IMR-90 (cell line): ENCODE measurements at regions not wholly inside any gene's neighbourhood (a gene's known extent, or its start where the extent isn't known, plus 50 kb on each side); places are given as distances from the start of the nearest gene placed in this dataset.

Source experiments
- ATAC-seq: fragments of 200-7000 bp; cut with Tn5 transposase; 2 replicates; pipeline ENCODE4 v1.9.1; 2020; ENCODE audit warnings: low read depth, mild to moderate bottlenecking, moderate library complexity
- BruUV-seq: library from RNA; stranded (reverse); fragments of 400-500 nt; replicated peaks from 2 replicates; lab custom pipeline; 2021; lab: Mats Ljungman, UMichigan
- CTCF ChIA-PET: fragments of 300-600 bp; formaldehyde crosslinking; extraction: SDS; loops from one replicate; lab custom pipeline; 2021; ENCODE audit warnings: antibody characterized with exemption; lab: Yijun Ruan, JAX
- POLR2A ChIA-PET: fragments of 300-600 bp; sonication (Branson Sonifier 250); formaldehyde crosslinking; loops from one replicate; lab custom pipeline; 2022; ENCODE audit warnings: antibody characterized with exemption; ENCODE audit not compliant: unreplicated experiment; lab: Charles Lee
- DNase-seq: peaks from one replicate; pipeline ENCODE4 v3.0.0; 2013
- H2AFZ ChIP-seq: replicated peaks from 2 replicates; pipeline ENCODE3; 2013; ENCODE audit warnings: low read length, mild to moderate bottlenecking; ENCODE audit not compliant: poor library complexity
- H2AK5ac ChIP-seq: 2 replicates; pipeline ENCODE4 v1.6.1; 2013; ENCODE audit warnings: low read depth, low read length, inconsistent platforms
- H2AK9ac ChIP-seq: replicated peaks from 2 replicates; pipeline ENCODE3; 2013; ENCODE audit warnings: mild to moderate bottlenecking, low read depth, low read length, moderate library complexity; ENCODE audit not compliant: poor library complexity
- H2BK120ac ChIP-seq: 2 replicates; pipeline ENCODE4 v1.6.1; 2013; ENCODE audit warnings: low read depth, low read length, inconsistent platforms
- H2BK15ac ChIP-seq: 3 replicates; pipeline ENCODE4 v1.6.1; 2013; ENCODE audit warnings: low read depth, low read length, inconsistent platforms
- H2BK20ac ChIP-seq: 2 replicates; pipeline ENCODE4 v1.6.1; 2013; ENCODE audit warnings: low read depth, mild to moderate bottlenecking, inconsistent platforms, low read length, moderate library complexity
- H2BK5ac ChIP-seq: 2 replicates; pipeline ENCODE4 v1.6.1; 2013; ENCODE audit warnings: mild to moderate bottlenecking, low read depth, low read length, inconsistent platforms; ENCODE audit not compliant: poor library complexity, severe bottlenecking
- H3K14ac ChIP-seq: replicated peaks from 2 replicates; pipeline ENCODE4 v1.6.1; 2013; ENCODE audit warnings: low read depth, low read length, inconsistent platforms
- H3K18ac ChIP-seq: 2 replicates; pipeline ENCODE4 v1.6.1; 2013; ENCODE audit warnings: low read depth, low read length, control low read depth
- H3K23ac ChIP-seq: 2 replicates; pipeline ENCODE4 v1.6.1; 2013; ENCODE audit warnings: low read depth, low read length, inconsistent platforms
- H3K27ac ChIP-seq: 2 replicates; pipeline ENCODE4 v1.5.1; 2013; ENCODE audit warnings: mild to moderate bottlenecking, control low read depth, low read length; ENCODE audit not compliant: insufficient read depth
- H3K27me3 ChIP-seq: 2 replicates; pipeline ENCODE4 v1.6.1; 2013; ENCODE audit warnings: low read length; ENCODE audit not compliant: control insufficient read depth, insufficient read depth
- H3K36me3 ChIP-seq: 2 replicates; pipeline ENCODE4 v1.6.1; 2013; ENCODE audit warnings: low read length, mixed read lengths; ENCODE audit not compliant: control insufficient read depth, insufficient read depth
- H3K4ac ChIP-seq: 2 replicates; pipeline ENCODE4 v1.6.1; 2013; ENCODE audit warnings: low read depth, low read length, inconsistent platforms
- H3K4me1 ChIP-seq: 2 replicates; pipeline ENCODE4 v1.6.1; 2013; ENCODE audit warnings: low read length, mixed read lengths; ENCODE audit not compliant: control insufficient read depth, insufficient read depth
- H3K4me2 ChIP-seq: 2 replicates; pipeline ENCODE4 v1.6.1; 2013; ENCODE audit warnings: low read depth, mild to moderate bottlenecking, control low read depth, low read length, moderate library complexity
- H3K4me3 ChIP-seq: 2 replicates; pipeline ENCODE4 v1.5.1; 2013; ENCODE audit warnings: low read depth, mild to moderate bottlenecking, control low read depth, low read length, moderate library complexity; ENCODE audit not compliant: insufficient read depth
- H3K56ac ChIP-seq: 2 replicates; pipeline ENCODE4 v1.6.1; 2013; ENCODE audit warnings: low read length, inconsistent platforms; ENCODE audit not compliant: insufficient read depth; ENCODE audit errors: extremely low read depth
- H3K79me1 ChIP-seq, 2 experiments: 2 replicates each; pipeline ENCODE4 v1.6.1; 2013; ENCODE audit warnings: low read length in 2 of 2, inconsistent platforms in 1 of 2, low read depth in 1 of 2
- H3K9ac ChIP-seq: 2 replicates; pipeline ENCODE4 v1.6.1; 2013; ENCODE audit warnings: low read depth, low read length, control low read depth
- H3K9me1 ChIP-seq: 2 replicates; pipeline ENCODE4 v1.6.1; 2013; ENCODE audit warnings: low read length, inconsistent platforms; ENCODE audit not compliant: insufficient read depth
- H3K9me3 ChIP-seq: 2 replicates; pipeline ENCODE4 v1.6.1; 2013; ENCODE audit warnings: low read length; ENCODE audit not compliant: control insufficient read depth, insufficient read depth
- H4K20me1 ChIP-seq: 2 replicates; pipeline ENCODE4 v1.6.1; 2013; ENCODE audit warnings: low read length, inconsistent platforms; ENCODE audit not compliant: insufficient read depth
- H4K5ac ChIP-seq: 2 replicates; pipeline ENCODE4 v1.6.1; 2013; ENCODE audit warnings: mild to moderate bottlenecking, low read depth, low read length, control low read depth
- H4K8ac ChIP-seq, 2 experiments: 2 replicates each; pipeline ENCODE4 v1.6.1; 2013; ENCODE audit warnings: low read depth in 2 of 2, low read length in 2 of 2, control low read depth in 1 of 2, inconsistent platforms in 1 of 2
- H4K91ac ChIP-seq: 2 replicates; pipeline ENCODE4 v1.6.1; 2013; ENCODE audit warnings: low read depth, low read length, inconsistent platforms; ENCODE audit not compliant: insufficient read depth
- BHLHE40 ChIP-seq: fragments of 150-350 bp; IDR thresholded peaks from 2 replicates; pipeline ENCODE4 v1.6.1; 2016; ENCODE audit warnings: mild to moderate bottlenecking, low read depth, low read length
- CEBPB ChIP-seq: IDR thresholded peaks from 2 replicates; pipeline ENCODE4 v1.6.1; 2012; ENCODE audit warnings: low read depth, low read length, improper control_type of control experiment
- CHD1 ChIP-seq: IDR thresholded peaks from 2 replicates; pipeline ENCODE4 v1.6.1; 2012; ENCODE audit warnings: low read depth, low read length, improper control_type of control experiment
- ELK1 ChIP-seq: fragments of 150-350 bp; IDR thresholded peaks from 2 replicates; pipeline ENCODE4 v1.6.1; 2016; ENCODE audit warnings: low read depth, mild to moderate bottlenecking, low read length, moderate library complexity, borderline replicate concordance
- FOS ChIP-seq: fragments of 150-350 bp; IDR thresholded peaks from 2 replicates; pipeline ENCODE4 v1.6.1; 2016; ENCODE audit warnings: low read depth, low read length
- MAFK ChIP-seq: IDR thresholded peaks from 2 replicates; pipeline ENCODE4 v1.6.1; 2012; ENCODE audit warnings: low read depth, low read length, improper control_type of control experiment
- MAZ ChIP-seq: IDR thresholded peaks from 2 replicates; pipeline ENCODE4 v1.6.1; 2012; ENCODE audit warnings: low read depth, mild to moderate bottlenecking, low read length, improper control_type of control experiment, moderate library complexity, borderline replicate concordance
- MXI1 ChIP-seq: IDR thresholded peaks from 2 replicates; pipeline ENCODE4 v1.6.1; 2012; ENCODE audit warnings: low read depth, mild to moderate bottlenecking, low read length, moderate library complexity, borderline replicate concordance
- NFE2L2 ChIP-seq: fragments of 150-350 bp; IDR thresholded peaks from 2 replicates; pipeline ENCODE4 v1.6.1; 2016; ENCODE audit warnings: low read depth, mild to moderate bottlenecking, low read length
- POLR2A ChIP-seq: IDR thresholded peaks from 2 replicates; pipeline ENCODE4 v1.6.1; 2012; ENCODE audit warnings: mild to moderate bottlenecking, low read depth, low read length
- RAD21 ChIP-seq: IDR thresholded peaks from 2 replicates; pipeline ENCODE4 v1.6.1; 2012; ENCODE audit warnings: low read length, improper control_type of control experiment
- RCOR1 ChIP-seq: IDR thresholded peaks from 2 replicates; pipeline ENCODE4 v1.6.1; 2012; ENCODE audit warnings: mild to moderate bottlenecking, low read length, improper control_type of control experiment; ENCODE audit not compliant: insufficient replicate concordance
- RFX5 ChIP-seq: IDR thresholded peaks from 2 replicates; pipeline ENCODE4 v1.8.0; 2012; ENCODE audit warnings: low read depth, mild to moderate bottlenecking, low read length, moderate library complexity
- SMC3 ChIP-seq: fragments of 150-350 bp; IDR thresholded peaks from 2 replicates; pipeline ENCODE4 v1.6.1; 2016; ENCODE audit warnings: low read depth, mild to moderate bottlenecking, antibody characterized with exemption, low read length, moderate library complexity
- WGBS, 2 experiments: methylation state at CpG; one replicate each; pipeline versions ENCODE4 v1.1.5 to v1.1.7; 2013; ENCODE audit warnings: missing lambda C conversion rate in 2 of 2; ENCODE audit not compliant: insufficient read length in 1 of 2; ENCODE audit errors: extremely low coverage in 2 of 2; 5-methylcytosine and 5-hydroxymethylcytosine counted together
- dilution Hi-C: fragments of 300-500 bp; cut with HindIII; formaldehyde crosslinking; loops from one replicate; pipeline ENCODE4 v1.14.3; 2018; ENCODE audit warnings: low sequenced_read_pairs; ENCODE audit not compliant: unreplicated experiment
- in situ Hi-C: fragments of 300-500 bp; cut with MboI; formaldehyde crosslinking; loops from 3 replicates; pipeline ENCODE4 v1.14.3; 2019; ENCODE audit warnings: low sequenced_read_pairs, inconsistent platforms, mixed read lengths
- intact Hi-C: fragments of 100-400 bp; cut with micrococcal nuclease; formaldehyde crosslinking; loops from 2 replicates; pipeline ENCODE4 v1.10.0; 2022
- TF ChIP-seq, protein P1 (sequence below): conservative IDR thresholded peaks from 2 replicates; pipeline ENCODE4 v1.5.1; 2012; ENCODE audit warnings: mild to moderate bottlenecking, low read depth, low read length, improper control_type of control experiment
- TF ChIP-seq, protein P2 (sequence below): fragments of 150-350 bp; IDR thresholded peaks from 2 replicates; pipeline ENCODE4 v1.6.1; 2017; ENCODE audit warnings: mild to moderate bottlenecking, antibody characterized with exemption, low read length, low read depth

DNA sequence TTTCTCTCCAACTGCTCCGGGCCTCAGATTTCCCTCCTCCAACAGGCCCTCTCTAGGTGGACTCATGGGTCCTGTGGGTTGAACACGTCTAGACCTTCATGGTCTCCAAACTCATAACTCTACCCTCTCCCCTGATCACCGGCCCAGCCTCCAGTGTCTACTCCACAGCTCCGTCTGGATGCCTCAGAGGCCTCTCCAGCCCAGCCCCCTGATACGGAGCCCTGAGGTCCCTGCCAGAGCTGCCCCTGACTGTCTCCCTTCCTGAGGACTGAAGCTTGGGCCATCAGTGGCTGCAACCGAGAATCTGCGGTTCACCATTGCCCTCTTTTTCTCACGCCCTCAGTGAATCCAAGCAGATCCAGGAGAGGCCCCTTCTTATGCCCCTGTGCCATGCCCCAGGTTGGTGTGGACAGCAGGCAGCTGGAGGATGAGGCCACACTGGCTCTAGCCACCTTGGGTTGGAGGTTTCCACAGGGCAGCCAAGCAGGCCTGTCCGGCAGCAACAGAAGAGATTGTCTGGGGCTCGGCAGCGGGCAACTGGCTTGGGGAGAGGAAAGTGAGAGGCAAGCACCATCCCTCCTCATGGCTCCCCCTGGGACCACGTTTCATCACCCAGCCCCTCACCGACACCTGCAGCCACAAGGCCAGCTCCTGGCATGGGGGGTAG is 104.6 kb upstream of the FGF3 start:
- no peak overlapping the region for H4K91ac ChIP-seq
- H2AFZ ChIP-seq: no peak overlapping the region
- dilution Hi-C loops (loop anchor here (25.0 kb wide), 1 partner anchor 239 kb away; no protein-coding TSS in a partner anchor), intact Hi-C loops (no loop called here), in situ Hi-C loops (no loop called here)
- BruUV-seq: no TSS peak
- no peak overlapping the region for H2BK15ac ChIP-seq
- H2BK20ac ChIP-seq: no peak overlapping the region
- no peak for DNase-seq
- H2AK9ac ChIP-seq: no peak overlapping the region
- peaks cover 5% of the 10 kb centered on the region; the same call in 1 of the 2 replicates for H3K9me1 ChIP-seq
- no peaks in the 10 kb centered on the region for H3K36me3 ChIP-seq
- H3K4ac ChIP-seq: peak overlapping the region; percentile 18; the same call in 1 of the 2 replicates
- no peaks in the 10 kb centered on the region for H3K79me1 ChIP-seq
- no peak overlapping the region for H2AK5ac ChIP-seq
- no peak overlapping the region for H3K23ac ChIP-seq
- no peak overlapping the region for H3K56ac ChIP-seq
- no peak overlapping the region for H3K4me3 ChIP-seq
- TF ChIP-seq FOS (no peak), SMC3 (no peak), RCOR1 (no peak), RAD21 (no peak), CEBPB (no peak), BHLHE40 (no peak), MAZ (no peak), POLR2A (no peak), NFE2L2 (no peak), RFX5 (no peak), CHD1 (no peak), MXI1 (no peak), MAFK (no peak), ELK1 (no peak)
- TF ChIP-seq, protein P1, sequence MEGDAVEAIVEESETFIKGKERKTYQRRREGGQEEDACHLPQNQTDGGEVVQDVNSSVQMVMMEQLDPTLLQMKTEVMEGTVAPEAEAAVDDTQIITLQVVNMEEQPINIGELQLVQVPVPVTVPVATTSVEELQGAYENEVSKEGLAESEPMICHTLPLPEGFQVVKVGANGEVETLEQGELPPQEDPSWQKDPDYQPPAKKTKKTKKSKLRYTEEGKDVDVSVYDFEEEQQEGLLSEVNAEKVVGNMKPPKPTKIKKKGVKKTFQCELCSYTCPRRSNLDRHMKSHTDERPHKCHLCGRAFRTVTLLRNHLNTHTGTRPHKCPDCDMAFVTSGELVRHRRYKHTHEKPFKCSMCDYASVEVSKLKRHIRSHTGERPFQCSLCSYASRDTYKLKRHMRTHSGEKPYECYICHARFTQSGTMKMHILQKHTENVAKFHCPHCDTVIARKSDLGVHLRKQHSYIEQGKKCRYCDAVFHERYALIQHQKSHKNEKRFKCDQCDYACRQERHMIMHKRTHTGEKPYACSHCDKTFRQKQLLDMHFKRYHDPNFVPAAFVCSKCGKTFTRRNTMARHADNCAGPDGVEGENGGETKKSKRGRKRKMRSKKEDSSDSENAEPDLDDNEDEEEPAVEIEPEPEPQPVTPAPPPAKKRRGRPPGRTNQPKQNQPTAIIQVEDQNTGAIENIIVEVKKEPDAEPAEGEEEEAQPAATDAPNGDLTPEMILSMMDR: no peak
- TF ChIP-seq, protein P2, sequence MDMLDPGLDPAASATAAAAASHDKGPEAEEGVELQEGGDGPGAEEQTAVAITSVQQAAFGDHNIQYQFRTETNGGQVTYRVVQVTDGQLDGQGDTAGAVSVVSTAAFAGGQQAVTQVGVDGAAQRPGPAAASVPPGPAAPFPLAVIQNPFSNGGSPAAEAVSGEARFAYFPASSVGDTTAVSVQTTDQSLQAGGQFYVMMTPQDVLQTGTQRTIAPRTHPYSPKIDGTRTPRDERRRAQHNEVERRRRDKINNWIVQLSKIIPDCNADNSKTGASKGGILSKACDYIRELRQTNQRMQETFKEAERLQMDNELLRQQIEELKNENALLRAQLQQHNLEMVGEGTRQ: no peak
- 90% methylated on average over 5 of the region's 13 CpGs; no CpG with 5 or more reads in 1 of the 2 experiments for WGBS, 2 experiments
- no peak overlapping the region for H3K14ac ChIP-seq
- peaks cover 3% of the 10 kb centered on the region; the same call in 1 of the 2 replicates for H3K27me3 ChIP-seq
- H4K5ac ChIP-seq: no peak overlapping the region
- H2BK5ac ChIP-seq: no peak overlapping the region
- no peak overlapping the region for H4K8ac ChIP-seq
- no peak overlapping the region for H3K27ac ChIP-seq
- no peak overlapping the region for H3K18ac ChIP-seq
- H4K20me1 ChIP-seq: no peaks in the 10 kb centered on the region
- H3K4me1 ChIP-seq: peaks cover 10% of the 10 kb centered on the region
- no peak overlapping the region for H2BK120ac ChIP-seq
- H3K9me3 ChIP-seq: no peaks in the 10 kb centered on the region
- no peak overlapping the region for H3K9ac ChIP-seq
- POLR2A ChIA-PET: no interaction called here
- no peak for ATAC-seq
- CTCF ChIA-PET: no interaction called here
- H3K4me2 ChIP-seq: no peak overlapping the region
